SK-N-SH (cell line): ENCODE measurements at regions not wholly inside any gene's neighbourhood (a gene's known extent, or its start where the extent isn't known, plus 50 kb on each side); places are given as distances from the start of the nearest gene placed in this dataset.
A peak's percentile ranks its signal among the peaks of the same experiment; 100 is the strongest.

ENCODE experiments used
- CTCF ChIA-PET: fragments of 300-600, 350-600 bp; formaldehyde crosslinking; extraction: SDS; loops from one replicate; lab custom pipeline; 2021; lab: Yijun Ruan, JAX
- POLR2A ChIA-PET: fragments of 350-600 bp; sonication (Branson Sonifier 250); formaldehyde crosslinking; extraction: SDS; loops from one replicate; lab custom pipeline; 2020; ENCODE audit warnings: antibody characterized with exemption, inconsistent platforms; lab: Yijun Ruan, JAX
- DNase-seq: peaks from one replicate; pipeline ENCODE4 v3.0.0; 2012
- H2AFZ ChIP-seq: fragments of 200-600 bp; sonication (generic); 2 replicates; pipeline ENCODE4 v1.8.1; 2016; ENCODE audit warnings: antibody characterized with exemption, mild to moderate bottlenecking, low read depth
- H3F3A ChIP-seq: fragments of 200-600 bp; sonication (generic); replicated peaks from 2 replicates; pipeline ENCODE3; 2016; ENCODE audit warnings: antibody characterized with exemption, mild to moderate bottlenecking; ENCODE audit not compliant: insufficient read depth
- H3K27ac ChIP-seq, 2 experiments: fragments of 200-500 bp in 1 of 2; fragments of 200-600 bp in 1 of 2; sonication (Bioruptor generic) in 1 of 2; sonication (generic), shearing (Covaris generic) in 1 of 2; 2 replicates each; pipeline versions ENCODE4 v1.5.1 to v1.6.1; 2014 to 2016; ENCODE audit warnings: low read depth in 2 of 2, inconsistent platforms in 1 of 2, low read length in 1 of 2, mild to moderate bottlenecking in 1 of 2, mixed read lengths in 1 of 2
- H3K27me3 ChIP-seq: fragments of 200-600 bp; sonication (generic), shearing (Covaris generic); 2 replicates; pipeline ENCODE4 v1.6.1; 2016; ENCODE audit warnings: mixed run types; ENCODE audit not compliant: insufficient read depth
- H3K36me3 ChIP-seq, 2 experiments: fragments of 200-500 bp in 1 of 2; fragments of 200-600 bp in 1 of 2; sonication (Bioruptor generic) in 1 of 2; sonication (generic) in 1 of 2; replicated peaks in 1 of 2; 2 replicates each; pipeline versions ENCODE3 to v1.5.1; 2014 to 2016; ENCODE audit warnings: low read length in 1 of 2, mild to moderate bottlenecking in 1 of 2; ENCODE audit not compliant: insufficient read depth in 2 of 2, control insufficient read depth in 1 of 2
- H3K4me1 ChIP-seq, 2 experiments: fragments of 200-500 bp in 1 of 2; fragments of 200-600 bp in 1 of 2; sonication (Bioruptor generic) in 1 of 2; sonication (generic), shearing (Covaris generic) in 1 of 2; 2 replicates each; pipeline versions ENCODE4 v1.5.1 to v1.6.1; 2014 to 2016; ENCODE audit warnings: low read depth in 1 of 2, low read length in 1 of 2, mixed run types in 1 of 2; ENCODE audit not compliant: insufficient read depth in 2 of 2, control insufficient read depth in 1 of 2
- H3K4me2 ChIP-seq: fragments of 200-600 bp; sonication (generic), shearing (Covaris generic); 2 replicates; pipeline ENCODE4 v1.6.1; 2017; ENCODE audit warnings: mixed run types
- H3K4me3 ChIP-seq, 2 experiments: fragments of 200-500 bp in 1 of 2; fragments of 200-600 bp in 1 of 2; sonication (Bioruptor generic) in 1 of 2; sonication (generic), shearing (Covaris generic) in 1 of 2; 2 replicates each; pipeline versions ENCODE4 v1.5.1 to v1.8.1; 2014 to 2016; ENCODE audit warnings: low read depth in 2 of 2, inconsistent platforms in 1 of 2, low read length in 1 of 2, mild to moderate bottlenecking in 1 of 2, mixed read lengths in 1 of 2, moderate library complexity in 1 of 2
- H3K79me2 ChIP-seq: fragments of 200-600 bp; sonication (generic); 2 replicates; pipeline ENCODE4 v1.8.1; 2017; ENCODE audit warnings: mild to moderate bottlenecking; ENCODE audit not compliant: insufficient read depth
- H3K9ac ChIP-seq: fragments of 200-600 bp; sonication (generic); 2 replicates; pipeline ENCODE4 v1.6.1; 2017; ENCODE audit warnings: mixed run types
- H3K9me2 ChIP-seq: fragments of 200-600 bp; sonication (generic); 2 replicates; pipeline ENCODE4 v1.6.1; 2017; ENCODE audit warnings: mixed run types
- H3K9me3 ChIP-seq: fragments of 200-600 bp; sonication (generic); 2 replicates; pipeline ENCODE4 v1.6.1; 2017; ENCODE audit warnings: mixed run types, mild to moderate bottlenecking, moderate library complexity
- H4K20me1 ChIP-seq: fragments of 200-600 bp; sonication (generic); 2 replicates; pipeline ENCODE4 v1.6.1; 2017; ENCODE audit warnings: mild to moderate bottlenecking, mixed run types; ENCODE audit not compliant: insufficient read depth
- CHD2 ChIP-seq: fragments of 150-350 bp; IDR thresholded peaks from 2 replicates; pipeline ENCODE4 v1.6.1; 2018; ENCODE audit warnings: low read length; ENCODE audit not compliant: partially characterized antibody
- ELF1 ChIP-seq: IDR thresholded peaks from 2 replicates; pipeline ENCODE4 v1.4.0; 2012
- EP300 ChIP-seq, 2 experiments: IDR thresholded peaks; 2 replicates each; pipeline versions ENCODE4 v1.4.0 to v1.6.1; 2012; ENCODE audit warnings: borderline replicate concordance in 1 of 2, low read depth in 1 of 2, low read length in 1 of 2
- FOXM1 ChIP-seq: IDR thresholded peaks from 2 replicates; pipeline ENCODE4 v1.4.0; 2012; ENCODE audit warnings: low read depth, mild to moderate bottlenecking
- GATA2 ChIP-seq: sonication (generic); formaldehyde crosslinking; IDR thresholded peaks from 2 replicates; pipeline ENCODE4 v1.5.0; 2020; ENCODE audit warnings: mild to moderate bottlenecking, missing genetic modification reagents
- IRF3 ChIP-seq: fragments of 150-350 bp; IDR thresholded peaks from 2 replicates; pipeline ENCODE4 v1.6.1; 2016; ENCODE audit warnings: mild to moderate bottlenecking, low read depth, low read length
- MAX ChIP-seq: IDR thresholded peaks from 2 replicates; pipeline ENCODE4 v1.4.0; 2012; ENCODE audit warnings: low read depth
- MEF2A ChIP-seq: IDR thresholded peaks from 2 replicates; pipeline ENCODE4 v1.4.0; 2012; ENCODE audit warnings: low read depth, borderline replicate concordance
- MXI1 ChIP-seq: IDR thresholded peaks from 2 replicates; pipeline ENCODE4 v1.6.1; 2012; ENCODE audit warnings: mild to moderate bottlenecking, low read depth, low read length, improper control_type of control experiment
- NFIC ChIP-seq: IDR thresholded peaks from 2 replicates; pipeline ENCODE4 v1.4.0; 2012; ENCODE audit warnings: borderline replicate concordance
- PBX3 ChIP-seq: IDR thresholded peaks from 2 replicates; pipeline ENCODE4; 2012
- POLR2AphosphoS5 ChIP-seq: IDR thresholded peaks from 2 replicates; pipeline ENCODE4 v1.6.1; 2012; ENCODE audit warnings: low read depth, low read length
- RAD21 ChIP-seq: IDR thresholded peaks from 2 replicates; pipeline ENCODE4 v1.6.1; 2012; ENCODE audit warnings: mild to moderate bottlenecking, low read length
- REST ChIP-seq: IDR thresholded peaks from 2 replicates; pipeline ENCODE4 v1.6.1; 2012; ENCODE audit warnings: mild to moderate bottlenecking, low read depth, low read length, moderate library complexity
- SIN3A ChIP-seq: IDR thresholded peaks from 2 replicates; pipeline ENCODE4 v1.6.1; 2012; ENCODE audit warnings: low read depth, mild to moderate bottlenecking, low read length, moderate library complexity, borderline replicate concordance
- SMC3 ChIP-seq: IDR thresholded peaks from 2 replicates; pipeline ENCODE4 v1.6.1; 2012; ENCODE audit warnings: low read depth, low read length, improper control_type of control experiment
- TAF1 ChIP-seq: IDR thresholded peaks from 2 replicates; pipeline ENCODE4 v1.6.1; 2012; ENCODE audit warnings: low read depth, mild to moderate bottlenecking, low read length, moderate library complexity, borderline replicate concordance
- TCF12 ChIP-seq: IDR thresholded peaks from 2 replicates; pipeline ENCODE4 v1.4.0; 2012
- YY1 ChIP-seq: IDR thresholded peaks from 2 replicates; pipeline ENCODE4 v1.4.0; 2012; ENCODE audit warnings: low read depth, mild to moderate bottlenecking
- WGBS: methylation state at CpG from one replicate; pipeline ENCODE4 v1.1.6; 2017; ENCODE audit warnings: low lambda C conversion rate; 5-methylcytosine and 5-hydroxymethylcytosine counted together

- H3K4me1 ChIP-seq, result no peaks in the 10 kb centered on the region; a peak in 1 of 4 replicates
- peak; percentile 12 for DNase-seq
- ChIA-PET CTCF (interaction anchor here (0.6 kb wide), 1 partner anchor 322 kb away, joined by 3 read pairs; no protein-coding TSS in a partner anchor), POLR2A (no interaction called here)
- no peak overlapping the region for H3K27ac ChIP-seq
- no peaks in the 10 kb centered on the region for H3K27me3 ChIP-seq
- no peak for TF ChIP-seq SMC3
- TF ChIP-seq MAX, result no peak
- TF ChIP-seq ELF1, result no peak
- TF ChIP-seq NFIC, result no peak
- TF ChIP-seq TCF12, result no peak
- no peak for TF ChIP-seq SIN3A
- TF ChIP-seq MEF2A, result no peak
- no peak for TF ChIP-seq MXI1
- no peak for TF ChIP-seq YY1
- TF ChIP-seq CHD2, result no peak
- TF ChIP-seq REST, result no peak
- TF ChIP-seq RAD21, result no peak
- no peak for TF ChIP-seq GATA2 (CRISPR knock-in tag)
- H3K9ac ChIP-seq, result no peak overlapping the region
- no peak overlapping the region for H3K4me3 ChIP-seq
- 60% methylated on average over 1 of the region's 5 CpGs for WGBS
- no peaks in the 10 kb centered on the region for H3K36me3 ChIP-seq
- no peaks in the 10 kb centered on the region for H3F3A ChIP-seq
- H3K9me2 ChIP-seq, result no peaks in the 10 kb centered on the region
- H3K79me2 ChIP-seq, result no peaks in the 10 kb centered on the region
- no peak overlapping the region for H3K4me2 ChIP-seq
- H4K20me1 ChIP-seq, result no peaks in the 10 kb centered on the region
- no peak overlapping the region for H2AFZ ChIP-seq
- no peaks in the 10 kb centered on the region; the same call in 1 of the 2 replicates for H3K9me3 ChIP-seq
Measured at GRCh38 chr9:93861736-93862358, 93.3 kb downstream of the BARX1 start.

GRCh38 chr9:93860694-93861658 is 94.2 kb downstream of the BARX1 start:
- no peaks in the 10 kb centered on the region for H3F3A ChIP-seq
- no peaks in the 10 kb centered on the region for H3K27me3 ChIP-seq
- H4K20me1 ChIP-seq, result no peaks in the 10 kb centered on the region
- no peaks in the 10 kb centered on the region for H3K79me2 ChIP-seq
- no peaks in the 10 kb centered on the region; a peak in 1 of 4 replicates for H3K4me1 ChIP-seq
- ChIA-PET CTCF (no interaction called here), POLR2A (no interaction called here)
- 18% methylated on average over 24 of the region's 50 CpGs for WGBS
- no peaks in the 10 kb centered on the region for H3K36me3 ChIP-seq
- no peak overlapping the region for H2AFZ ChIP-seq
- no peak overlapping the region for H3K4me2 ChIP-seq
- no peaks in the 10 kb centered on the region for H3K9me3 ChIP-seq
- no peak overlapping the region for H3K27ac ChIP-seq
- H3K4me3 ChIP-seq, result no peak overlapping the region; a peak in 1 of 4 replicates
- no peak overlapping the region for H3K9ac ChIP-seq
- H3K9me2 ChIP-seq, result no peaks in the 10 kb centered on the region
- peak; percentile 66 for DNase-seq
- TF ChIP-seq FOXM1 (no peak), IRF3 (no peak), TAF1 (no peak), POLR2AphosphoS5 (no peak), MAX (no peak), PBX3 (no peak), MEF2A (no peak), CHD2 (no peak), EP300 (IDR thresholded peaks at IDR 0.05; ENCODE audit: borderline replicate concordance in 1 of 2, low read depth in 1 of 2, low read length in 1 of 2) (no peak)
